Stimulated activated CD4-positive, alpha-beta T cell treated with anti-CD3 and anti-CD28 coated beads, Interleukin-15, amount 100 ng/mL, for 24 hours (primary cell): ENCODE measurements at regions not wholly inside any gene's neighbourhood (a gene's known extent, or its start where the extent isn't known, plus 50 kb on each side); places are given as distances from the start of the nearest gene placed in this dataset.

Experiments
- DNase-seq: peaks from one replicate; pipeline ENCODE4 v3.0.0-alpha.2; 2020

- no peak for DNase-seq
Observed at GRCh38 chr10:90418869-90419652, 438.8 kb downstream of the HTR7 start.

- DNase-seq = no peak
Observed at GRCh38 chr10:90420637-90421318, 437.1 kb downstream of the HTR7 start.

- no peak for DNase-seq
Observed at GRCh38 chr10:90421874-90422273, 436.0 kb downstream of the HTR7 start.

GRCh38 chr10:90424730-90425129 lies 433.1 kb downstream of the HTR7 start:
- DNase-seq = no peak

GRCh38 chr10:90430186-90430585 lies 427.7 kb downstream of the HTR7 start:
- DNase-seq = no peak

GRCh38 chr10:90432866-90433265 lies 425.0 kb downstream of the HTR7 start:
- DNase-seq = no peak

GRCh38 chr10:90435296-90435695 lies 422.5 kb downstream of the HTR7 start:
- no peak for DNase-seq

GRCh38 chr10:90437452-90437851 lies 420.4 kb downstream of the HTR7 start:
- no peak for DNase-seq

GRCh38 chr10:90440870-90441269 lies 417.0 kb downstream of the HTR7 start:
- DNase-seq = no peak

GRCh38 chr10:90443342-90443741 lies 414.5 kb downstream of the HTR7 start:
- no peak for DNase-seq

- DNase-seq = no peak
Observed at GRCh38 chr10:90447831-90448230, 410.0 kb downstream of the HTR7 start.

- no peak for DNase-seq
Observed at GRCh38 chr10:90450797-90451196, 407.0 kb downstream of the HTR7 start.

GRCh38 chr10:90451283-90451682 lies 406.6 kb downstream of the HTR7 start:
- DNase-seq = no peak

- DNase-seq = no peak
Observed at GRCh38 chr10:90458054-90458453, 399.8 kb downstream of the HTR7 start.

GRCh38 chr10:90458571-90458970 lies 399.3 kb downstream of the HTR7 start:
- no peak for DNase-seq

GRCh38 chr10:90461437-90462155 lies 396.2 kb downstream of the HTR7 start:
- no peak for DNase-seq

- no peak for DNase-seq
Observed at GRCh38 chr10:90462749-90463470, 394.9 kb downstream of the HTR7 start.

GRCh38 chr10:90464329-90464728 lies 393.5 kb downstream of the HTR7 start:
- DNase-seq = no peak

- no peak for DNase-seq
Observed at GRCh38 chr10:90470966-90471365, 386.9 kb downstream of the HTR7 start.

GRCh38 chr10:90480466-90480865 lies 377.4 kb downstream of the HTR7 start:
- no peak for DNase-seq

GRCh38 chr10:90481326-90481923 lies 376.4 kb downstream of the HTR7 start:
- DNase-seq = no peak

- no peak for DNase-seq
Observed at GRCh38 chr10:90484518-90484917, 373.3 kb downstream of the HTR7 start.

GRCh38 chr10:90494183-90494582 lies 363.7 kb downstream of the HTR7 start:
- DNase-seq = no peak
